ENCODE measurements at regions not wholly inside any gene's neighbourhood (a gene's known extent, or its start where the extent isn't known, plus 50 kb on each side); places are given as distances from the start of the nearest gene placed in this dataset.

- DNase-seq (ENCODE audit: low read depth in 3 of 3): no peak
These were observed 257.0 kb downstream of the HHIPL2 start for GRCh38 chr1:222290866-222291265.

- DNase-seq (ENCODE audit: low read depth in 3 of 3): no peak
These were observed 259.9 kb downstream of the HHIPL2 start for GRCh38 chr1:222288053-222288452.

- no peak for DNase-seq (ENCODE audit: low read depth in 3 of 3)
These were observed 261.9 kb downstream of the HHIPL2 start for GRCh38 chr1:222286011-222286410.

GRCh38 chr1:222285526-222285925, 262.4 kb downstream of the HHIPL2 start:
- no peak for DNase-seq (ENCODE audit: low read depth in 3 of 3)

- DNase-seq (ENCODE audit: low read depth in 3 of 3): no peak
These were observed 263.4 kb downstream of the HHIPL2 start for GRCh38 chr1:222284466-222284865.

- no peak for DNase-seq (ENCODE audit: low read depth in 3 of 3)
These were observed 264.6 kb downstream of the HHIPL2 start for GRCh38 chr1:222283147-222283768.

- DNase-seq (ENCODE audit: low read depth in 3 of 3): no peak
These were observed 268.3 kb downstream of the HHIPL2 start for GRCh38 chr1:222279591-222279990.

GRCh38 chr1:222278501-222278900, 269.4 kb downstream of the HHIPL2 start:
- DNase-seq (ENCODE audit: low read depth in 3 of 3): no peak

GRCh38 chr1:222275729-222276465, 272.0 kb downstream of the HHIPL2 start:
- DNase-seq (ENCODE audit: low read depth in 3 of 3): no peak

GRCh38 chr1:222275001-222275728, 272.7 kb downstream of the HHIPL2 start:
- DNase-seq (ENCODE audit: low read depth in 3 of 3): no peak

- DNase-seq (ENCODE audit: low read depth in 3 of 3): no peak
These were observed 281.4 kb downstream of the HHIPL2 start for GRCh38 chr1:222266223-222267196.

- DNase-seq (ENCODE audit: low read depth in 3 of 3): no peak
These were observed 284.1 kb downstream of the HHIPL2 start for GRCh38 chr1:222263791-222264190.

- no peak for DNase-seq (ENCODE audit: low read depth in 3 of 3)
These were observed 290.9 kb downstream of the HHIPL2 start for GRCh38 chr1:222257027-222257426.

- no peak for DNase-seq (ENCODE audit: low read depth in 3 of 3)
These were observed 291.8 kb downstream of the HHIPL2 start for GRCh38 chr1:222256058-222256457.

- no peak for DNase-seq (ENCODE audit: low read depth in 3 of 3)
These were observed 295.1 kb downstream of the HHIPL2 start for GRCh38 chr1:222252788-222253187.

- DNase-seq (ENCODE audit: low read depth in 3 of 3): no peak
These were observed 296.1 kb downstream of the HHIPL2 start for GRCh38 chr1:222251847-222252246.

- no peak for DNase-seq (ENCODE audit: low read depth in 3 of 3)
These were observed 297.5 kb downstream of the HHIPL2 start for GRCh38 chr1:222250376-222250775.

GRCh38 chr1:222247811-222248310, 300.0 kb downstream of the HHIPL2 start:
- DNase-seq (ENCODE audit: low read depth in 3 of 3): no peak

- DNase-seq (ENCODE audit: low read depth in 3 of 3): no peak
These were observed 300.8 kb downstream of the HHIPL2 start for GRCh38 chr1:222247081-222247480.

- DNase-seq (ENCODE audit: low read depth in 3 of 3): no peak
These were observed 304.0 kb downstream of the HHIPL2 start for GRCh38 chr1:222243902-222244301.

- no peak for DNase-seq (ENCODE audit: low read depth in 3 of 3)
These were observed 305.4 kb downstream of the HHIPL2 start for GRCh38 chr1:222242492-222242891.
